NB4 (cell line): ENCODE measurements at regions not wholly inside any gene's neighbourhood (a gene's known extent, or its start where the extent isn't known, plus 50 kb on each side); places are given as distances from the start of the nearest gene placed in this dataset.

Source experiments
- DNase-seq: peaks from one replicate; pipeline ENCODE4 v3.0.0; 2010; ENCODE audit warnings: low read depth
- H3K4me3 ChIP-seq: one replicate; pipeline ENCODE4 v1.5.1; 2011; ENCODE audit warnings: mild to moderate bottlenecking, low read depth, low read length, moderate library complexity
- CTCF ChIP-seq: IDR thresholded peaks from one replicate; pipeline ENCODE4 v1.5.1; 2012; ENCODE audit warnings: low read depth, low read length
- MAX ChIP-seq: IDR thresholded peaks from 2 replicates; pipeline ENCODE4 v1.6.1; 2011; ENCODE audit warnings: low read depth, low read length
- MYC ChIP-seq: IDR thresholded peaks from 2 replicates; pipeline ENCODE4 v1.6.1; 2011; ENCODE audit warnings: low read depth, low read length
- POLR2A ChIP-seq: IDR thresholded peaks from 2 replicates; pipeline ENCODE4 v1.6.1; 2011; ENCODE audit warnings: mild to moderate bottlenecking; ENCODE audit not compliant: insufficient read length; ENCODE audit errors: extremely low read depth

GRCh38 chrX:117510453-117510852 is 606.2 kb downstream of the KLHL13 start:
- DNase-seq, result peak; percentile 11
- no peak for TF ChIP-seq POLR2A
- no peak for TF ChIP-seq MAX
- no peak for TF ChIP-seq MYC
- no peak for TF ChIP-seq CTCF
- H3K4me3 ChIP-seq, result no peak overlapping the region

- H3K4me3 ChIP-seq, result no peak overlapping the region
- DNase-seq, result no peak
- TF ChIP-seq MAX, result no peak
These were observed 608.6 kb downstream of the KLHL13 start for GRCh38 chrX:117508021-117508420.

- no peak overlapping the region for H3K4me3 ChIP-seq
- TF ChIP-seq CTCF, result no peak
- TF ChIP-seq POLR2A, result no peak
- DNase-seq, result no peak
These were observed 629.2 kb downstream of the KLHL13 start for GRCh38 chrX:117487421-117487820.

- DNase-seq, result no peak
- no peak overlapping the region for H3K4me3 ChIP-seq
- TF ChIP-seq MAX, result no peak
These were observed 632.7 kb downstream of the KLHL13 start for GRCh38 chrX:117483950-117484349.

- no peak for TF ChIP-seq MAX
- no peak for TF ChIP-seq CTCF
- TF ChIP-seq POLR2A, result no peak
- TF ChIP-seq MYC, result no peak
- no peak overlapping the region for H3K4me3 ChIP-seq
- DNase-seq, result no peak
These were observed 658.2 kb downstream of the KLHL13 start for GRCh38 chrX:117458243-117458968.

GRCh38 chrX:117455787-117456186 is 660.8 kb downstream of the KLHL13 start:
- no peak for DNase-seq
- no peak for TF ChIP-seq MYC
- TF ChIP-seq MAX, result no peak
- no peak for TF ChIP-seq POLR2A
- TF ChIP-seq CTCF, result no peak

GRCh38 chrX:117429501-117429900 is 687.1 kb downstream of the KLHL13 start:
- H3K4me3 ChIP-seq, result no peak overlapping the region
- no peak for TF ChIP-seq MAX
- TF ChIP-seq POLR2A, result no peak
- TF ChIP-seq MYC, result no peak
- no peak for TF ChIP-seq CTCF
- DNase-seq, result no peak

More at GRCh38 chrX:117455787-117456186, 660.8 kb downstream of the KLHL13 start:
- no peak overlapping the region for H3K4me3 ChIP-seq
